ENCODE measurements at regions not wholly inside any gene's neighbourhood (a gene's known extent, or its start where the extent isn't known, plus 50 kb on each side); places are given as distances from the start of the nearest gene placed in this dataset.

DNA sequence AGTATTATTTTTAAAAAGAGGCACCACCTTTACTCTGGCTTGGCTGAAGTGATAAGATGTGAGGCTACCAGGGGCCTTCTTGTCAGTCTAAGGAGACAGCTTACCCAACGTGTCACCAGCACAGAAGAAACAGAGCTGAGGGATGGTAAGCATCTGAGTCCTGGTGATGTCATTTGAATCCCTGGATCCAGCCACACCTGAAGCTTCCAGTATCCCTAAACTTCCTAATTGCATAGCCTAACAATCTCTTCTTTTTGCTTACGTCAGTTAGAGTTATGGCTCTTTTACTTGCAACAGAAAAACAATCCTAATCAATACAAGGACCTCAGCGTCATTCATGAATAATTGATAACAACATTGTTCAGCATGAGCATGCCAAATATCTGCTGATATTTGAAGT lies 436.6 kb downstream of the SHISA9 start:
- Histone ChIP-seq H3K4me1 (ENCODE audit: control insufficient read depth in 1 of 2, insufficient read depth in 2 of 2, low read depth in 1 of 2, low read length in 1 of 2) (no peaks in the 10 kb centered on the region), H3F3A (replicated peaks; ENCODE audit: insufficient read depth) (no peaks in the 10 kb centered on the region), H3K27me3 (ENCODE audit: insufficient read depth) (no peaks in the 10 kb centered on the region), H3K9me3 (no peaks in the 10 kb centered on the region), H3K4me3 (ENCODE audit: low read depth in 2 of 2, low read length in 1 of 2) (no peak overlapping the region), H3K9me2 (no peaks in the 10 kb centered on the region), H4K20me1 (ENCODE audit: insufficient read depth) (no peaks in the 10 kb centered on the region), H3K27ac (ENCODE audit: low read depth in 2 of 2, low read length in 1 of 2) (no peak overlapping the region), H2AFZ (ENCODE audit: low read depth) (no peak overlapping the region), H3K79me2 (ENCODE audit: insufficient read depth) (no peaks in the 10 kb centered on the region), H3K9ac (no peak overlapping the region), H3K4me2 (no peak overlapping the region), H3K36me3 (replicated peaks in 1 of 2; ENCODE audit: control insufficient read depth in 1 of 2, insufficient read depth in 2 of 2, low read length in 1 of 2) (no peaks in the 10 kb centered on the region)
- no peak for DNase-seq
- ChIA-PET POLR2A (no interaction called here), CTCF (no interaction called here)
- 3% methylated on average over 3 of the region's 3 CpGs for WGBS (ENCODE audit: low lambda C conversion rate)
- no peak for TF ChIP-seq NRF1 (IDR thresholded peaks at IDR 0.05; ENCODE audit: low read depth, low read length)
- TF ChIP-seq POLR2AphosphoS5 (IDR thresholded peaks at IDR 0.05; ENCODE audit: low read depth, low read length), result no peak
- TF ChIP-seq, protein P1, sequence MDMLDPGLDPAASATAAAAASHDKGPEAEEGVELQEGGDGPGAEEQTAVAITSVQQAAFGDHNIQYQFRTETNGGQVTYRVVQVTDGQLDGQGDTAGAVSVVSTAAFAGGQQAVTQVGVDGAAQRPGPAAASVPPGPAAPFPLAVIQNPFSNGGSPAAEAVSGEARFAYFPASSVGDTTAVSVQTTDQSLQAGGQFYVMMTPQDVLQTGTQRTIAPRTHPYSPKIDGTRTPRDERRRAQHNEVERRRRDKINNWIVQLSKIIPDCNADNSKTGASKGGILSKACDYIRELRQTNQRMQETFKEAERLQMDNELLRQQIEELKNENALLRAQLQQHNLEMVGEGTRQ (IDR thresholded peaks at IDR 0.05; ENCODE audit: borderline replicate concordance, low read depth, low read length), result no peak
- TF ChIP-seq, protein P2, sequence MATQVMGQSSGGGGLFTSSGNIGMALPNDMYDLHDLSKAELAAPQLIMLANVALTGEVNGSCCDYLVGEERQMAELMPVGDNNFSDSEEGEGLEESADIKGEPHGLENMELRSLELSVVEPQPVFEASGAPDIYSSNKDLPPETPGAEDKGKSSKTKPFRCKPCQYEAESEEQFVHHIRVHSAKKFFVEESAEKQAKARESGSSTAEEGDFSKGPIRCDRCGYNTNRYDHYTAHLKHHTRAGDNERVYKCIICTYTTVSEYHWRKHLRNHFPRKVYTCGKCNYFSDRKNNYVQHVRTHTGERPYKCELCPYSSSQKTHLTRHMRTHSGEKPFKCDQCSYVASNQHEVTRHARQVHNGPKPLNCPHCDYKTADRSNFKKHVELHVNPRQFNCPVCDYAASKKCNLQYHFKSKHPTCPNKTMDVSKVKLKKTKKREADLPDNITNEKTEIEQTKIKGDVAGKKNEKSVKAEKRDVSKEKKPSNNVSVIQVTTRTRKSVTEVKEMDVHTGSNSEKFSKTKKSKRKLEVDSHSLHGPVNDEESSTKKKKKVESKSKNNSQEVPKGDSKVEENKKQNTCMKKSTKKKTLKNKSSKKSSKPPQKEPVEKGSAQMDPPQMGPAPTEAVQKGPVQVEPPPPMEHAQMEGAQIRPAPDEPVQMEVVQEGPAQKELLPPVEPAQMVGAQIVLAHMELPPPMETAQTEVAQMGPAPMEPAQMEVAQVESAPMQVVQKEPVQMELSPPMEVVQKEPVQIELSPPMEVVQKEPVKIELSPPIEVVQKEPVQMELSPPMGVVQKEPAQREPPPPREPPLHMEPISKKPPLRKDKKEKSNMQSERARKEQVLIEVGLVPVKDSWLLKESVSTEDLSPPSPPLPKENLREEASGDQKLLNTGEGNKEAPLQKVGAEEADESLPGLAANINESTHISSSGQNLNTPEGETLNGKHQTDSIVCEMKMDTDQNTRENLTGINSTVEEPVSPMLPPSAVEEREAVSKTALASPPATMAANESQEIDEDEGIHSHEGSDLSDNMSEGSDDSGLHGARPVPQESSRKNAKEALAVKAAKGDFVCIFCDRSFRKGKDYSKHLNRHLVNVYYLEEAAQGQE (IDR thresholded peaks at IDR 0.05; ENCODE audit: low read depth, low read length), result no peak

DNA sequence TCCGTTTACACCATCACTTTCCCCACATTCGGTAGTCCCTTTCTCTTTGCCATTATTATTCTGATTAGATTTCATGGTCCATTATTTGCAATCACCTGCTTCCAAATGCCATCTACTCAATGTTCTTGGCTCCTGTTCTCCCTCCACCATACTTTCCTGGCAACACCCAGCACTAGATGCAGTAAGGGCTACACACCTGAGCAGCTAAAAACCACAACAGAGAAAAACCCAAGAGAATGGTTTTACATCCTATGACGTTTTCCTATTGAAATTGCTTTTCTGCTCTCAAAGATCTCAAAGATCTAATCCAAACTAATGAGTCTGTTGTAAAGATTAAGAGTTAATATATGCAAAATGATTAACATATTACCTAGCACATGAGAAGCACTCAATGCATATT lies 441.3 kb downstream of the SHISA9 start:
- WGBS (ENCODE audit: low lambda C conversion rate), result 5% methylated on average over 3 of the region's 3 CpGs
- ChIA-PET CTCF (interaction anchor here (0.6 kb wide), 1 partner anchor 348 kb away, joined by 3 read pairs; no protein-coding TSS in a partner anchor), POLR2A (no interaction called here)
- Histone ChIP-seq H4K20me1 (ENCODE audit: insufficient read depth) (no peaks in the 10 kb centered on the region), H3K27me3 (ENCODE audit: insufficient read depth) (no peaks in the 10 kb centered on the region), H2AFZ (ENCODE audit: low read depth) (no peak overlapping the region), H3K27ac (ENCODE audit: low read depth in 2 of 2, low read length in 1 of 2) (no peak overlapping the region), H3K9me3 (no peaks in the 10 kb centered on the region; the same call in 1 of the 2 replicates), H3K4me2 (no peak overlapping the region), H3F3A (replicated peaks; ENCODE audit: insufficient read depth) (no peaks in the 10 kb centered on the region), H3K9me2 (no peaks in the 10 kb centered on the region), H3K4me3 (ENCODE audit: low read depth in 2 of 2, low read length in 1 of 2) (no peak overlapping the region), H3K9ac (no peak overlapping the region), H3K36me3 (replicated peaks in 1 of 2; ENCODE audit: control insufficient read depth in 1 of 2, insufficient read depth in 2 of 2, low read length in 1 of 2) (no peaks in the 10 kb centered on the region), H3K79me2 (ENCODE audit: insufficient read depth) (no peaks in the 10 kb centered on the region), H3K4me1 (ENCODE audit: control insufficient read depth in 1 of 2, insufficient read depth in 2 of 2, low read depth in 1 of 2, low read length in 1 of 2) (no peaks in the 10 kb centered on the region)
- no peak for DNase-seq
- TF ChIP-seq RFX5 (IDR thresholded peaks at IDR 0.05; ENCODE audit: low read length) (no peak), TCF12 (IDR thresholded peaks at IDR 0.05) (no peak), GATA2 (CRISPR knock-in tag; IDR thresholded peaks at IDR 0.05) (no peak), FOXM1 (IDR thresholded peaks at IDR 0.05; ENCODE audit: low read depth) (no peak), JUND (IDR thresholded peaks at IDR 0.05) (no peak), SIN3A (IDR thresholded peaks at IDR 0.05; ENCODE audit: borderline replicate concordance, low read depth, low read length) (no peak), SMC3 (IDR thresholded peaks at IDR 0.05; ENCODE audit: low read depth, low read length) (no peak), MEF2A (IDR thresholded peaks at IDR 0.05; ENCODE audit: borderline replicate concordance, low read depth) (no peak), NRF1 (IDR thresholded peaks at IDR 0.05; ENCODE audit: low read depth, low read length) (no peak), TAF1 (IDR thresholded peaks at IDR 0.05; ENCODE audit: borderline replicate concordance, low read depth, low read length) (no peak), EZH2phosphoT487 (IDR thresholded peaks at IDR 0.05; ENCODE audit: borderline replicate concordance, low read depth) (no peak), RCOR1 (IDR thresholded peaks at IDR 0.05; ENCODE audit: low read length) (no peak), GABPA (IDR thresholded peaks at IDR 0.05; ENCODE audit: low read depth) (no peak)
- TF ChIP-seq, protein P3, sequence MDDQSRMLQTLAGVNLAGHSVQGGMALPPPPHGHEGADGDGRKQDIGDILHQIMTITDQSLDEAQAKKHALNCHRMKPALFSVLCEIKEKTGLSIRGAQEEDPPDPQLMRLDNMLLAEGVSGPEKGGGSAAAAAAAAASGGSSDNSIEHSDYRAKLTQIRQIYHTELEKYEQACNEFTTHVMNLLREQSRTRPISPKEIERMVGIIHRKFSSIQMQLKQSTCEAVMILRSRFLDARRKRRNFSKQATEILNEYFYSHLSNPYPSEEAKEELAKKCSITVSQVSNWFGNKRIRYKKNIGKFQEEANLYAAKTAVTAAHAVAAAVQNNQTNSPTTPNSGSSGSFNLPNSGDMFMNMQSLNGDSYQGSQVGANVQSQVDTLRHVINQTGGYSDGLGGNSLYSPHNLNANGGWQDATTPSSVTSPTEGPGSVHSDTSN (IDR thresholded peaks at IDR 0.05), result no peak
- TF ChIP-seq, protein P2 (IDR thresholded peaks at IDR 0.05; ENCODE audit: low read depth, low read length), result no peak
- TF ChIP-seq, protein P4, sequence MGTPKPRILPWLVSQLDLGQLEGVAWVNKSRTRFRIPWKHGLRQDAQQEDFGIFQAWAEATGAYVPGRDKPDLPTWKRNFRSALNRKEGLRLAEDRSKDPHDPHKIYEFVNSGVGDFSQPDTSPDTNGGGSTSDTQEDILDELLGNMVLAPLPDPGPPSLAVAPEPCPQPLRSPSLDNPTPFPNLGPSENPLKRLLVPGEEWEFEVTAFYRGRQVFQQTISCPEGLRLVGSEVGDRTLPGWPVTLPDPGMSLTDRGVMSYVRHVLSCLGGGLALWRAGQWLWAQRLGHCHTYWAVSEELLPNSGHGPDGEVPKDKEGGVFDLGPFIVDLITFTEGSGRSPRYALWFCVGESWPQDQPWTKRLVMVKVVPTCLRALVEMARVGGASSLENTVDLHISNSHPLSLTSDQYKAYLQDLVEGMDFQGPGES (IDR thresholded peaks at IDR 0.05; ENCODE audit: low read depth, low read length), result no peak

Measured in SK-N-SH (cell line).